GM18861 (cell line): ENCODE measurements at regions not wholly inside any gene's neighbourhood (a gene's known extent, or its start where the extent isn't known, plus 50 kb on each side); places are given as distances from the start of the nearest gene placed in this dataset.

Experiments used
- ATAC-seq: cut with Tn5 transposase; IDR thresholded peaks from one replicate; pipeline ENCODE4 v1.9.1; 2021; ENCODE audit not compliant: unreplicated experiment

DNA sequence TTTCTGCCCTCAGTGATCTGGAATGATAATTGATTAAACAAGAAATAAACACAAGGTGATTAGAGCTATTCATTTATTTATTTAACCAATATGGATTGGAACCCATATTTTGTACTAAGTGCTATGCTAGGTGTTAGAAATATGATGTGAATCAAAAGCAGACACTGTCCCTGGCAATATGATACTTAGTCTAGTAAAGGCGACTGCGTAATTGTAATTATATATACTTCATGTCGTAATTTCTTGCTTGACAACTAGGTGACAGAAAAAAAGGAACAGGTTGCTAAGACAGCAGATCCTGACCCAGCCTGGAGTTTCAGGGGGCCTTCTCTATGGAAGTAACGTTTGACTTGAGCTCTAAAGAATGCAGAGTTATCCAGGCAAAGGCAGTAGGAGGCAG is 236.5 kb upstream of the F9 start:
- no peak for ATAC-seq

GRCh38 chrX:139290310-139290709 is 240.2 kb upstream of the F9 start:
- peak; percentile 54 for ATAC-seq

DNA sequence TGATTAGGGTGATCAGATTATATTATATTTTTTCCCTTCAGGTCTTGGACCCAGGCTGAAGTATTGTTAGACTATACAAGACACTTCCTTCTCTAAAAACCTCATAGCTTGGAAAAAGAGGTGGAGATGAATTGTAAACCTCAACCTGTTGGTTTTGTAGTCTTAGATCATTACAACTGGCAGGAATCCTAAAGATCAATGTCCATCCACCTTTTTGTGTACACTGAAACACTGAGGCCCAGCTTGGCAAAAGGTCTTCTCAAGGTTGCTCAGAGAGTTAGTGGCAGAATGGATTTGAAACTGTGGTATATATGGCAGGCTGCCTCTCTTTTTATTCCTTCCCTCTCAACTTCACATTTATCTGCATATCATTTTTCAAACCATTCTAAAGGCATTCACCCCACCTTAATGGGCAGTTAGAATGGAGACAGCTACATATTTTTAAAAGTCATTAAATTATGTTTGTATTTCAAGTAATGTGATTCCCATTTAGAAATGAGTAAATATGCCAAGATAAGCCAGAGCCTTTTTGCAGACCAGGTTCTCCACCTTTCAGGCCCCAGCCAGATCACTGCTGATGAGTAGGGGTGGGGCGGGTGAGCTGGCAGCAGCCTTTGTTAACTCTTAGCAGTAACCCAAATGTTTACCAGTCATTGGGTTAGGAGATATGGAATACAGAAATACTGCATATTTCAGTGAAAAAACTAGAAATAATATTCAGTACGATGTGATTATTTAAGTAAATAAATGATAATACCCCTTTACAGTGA is 243.2 kb upstream of the F9 start:
- no peak for ATAC-seq

DNA sequence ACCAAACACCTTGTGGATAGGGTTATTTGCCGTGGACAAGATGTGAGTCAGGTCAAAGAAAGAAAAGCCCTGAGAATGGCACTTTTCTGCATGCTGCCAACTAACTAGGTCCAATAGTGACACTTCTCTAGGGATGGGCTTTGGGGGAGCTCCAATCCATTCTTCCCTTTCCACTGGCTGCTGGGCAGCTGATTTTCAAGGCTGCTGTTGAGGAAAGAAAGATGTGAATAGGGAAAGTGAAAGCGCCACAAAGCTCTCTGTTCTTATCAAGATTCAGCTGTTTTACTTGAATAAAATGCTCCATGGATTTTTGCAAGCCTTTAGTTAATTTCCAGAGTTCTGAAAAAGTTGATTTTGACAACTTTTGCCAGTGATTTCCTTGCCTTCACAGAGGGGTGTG is 244.2 kb upstream of the F9 start:
- ATAC-seq, result no peak

DNA sequence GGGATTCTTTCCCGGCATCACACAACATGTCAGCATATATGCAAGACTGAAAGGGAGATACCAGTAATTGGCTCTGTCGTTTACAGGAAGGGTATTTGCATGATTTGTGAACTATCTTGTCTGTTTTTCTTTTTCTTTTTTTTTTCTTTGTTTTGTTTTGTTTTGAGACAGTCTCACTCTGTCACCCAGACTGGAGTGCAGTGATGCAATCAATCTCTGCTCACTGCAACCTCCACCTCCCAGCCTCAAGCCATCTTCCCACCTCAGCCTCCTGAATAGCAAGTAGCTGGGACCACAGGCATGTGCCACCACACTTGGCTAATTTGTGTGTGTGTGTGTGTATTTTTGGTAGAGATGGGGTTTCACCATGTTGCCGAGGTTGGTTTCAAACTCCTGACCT is 262.7 kb upstream of the F9 start:
- no peak for ATAC-seq

DNA sequence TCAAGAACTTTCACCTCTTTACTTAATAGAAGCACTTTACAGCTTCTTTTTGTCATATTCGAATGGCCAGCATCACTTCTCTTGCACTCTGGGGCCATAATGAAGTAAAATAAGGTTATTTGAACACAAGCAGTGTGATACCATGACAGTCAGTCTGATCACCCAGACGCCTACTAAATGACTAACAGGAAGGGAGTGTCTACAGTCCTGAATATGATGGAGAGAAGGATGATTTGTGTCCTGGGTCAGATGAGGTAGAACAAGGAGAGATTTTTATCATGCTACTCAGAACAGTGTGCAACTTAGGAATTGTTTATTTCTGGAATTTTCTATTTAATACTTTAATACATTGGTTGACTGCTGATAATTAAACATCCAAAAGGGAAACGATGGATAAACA is 284.2 kb upstream of the F9 start:
- ATAC-seq, result no peak

DNA sequence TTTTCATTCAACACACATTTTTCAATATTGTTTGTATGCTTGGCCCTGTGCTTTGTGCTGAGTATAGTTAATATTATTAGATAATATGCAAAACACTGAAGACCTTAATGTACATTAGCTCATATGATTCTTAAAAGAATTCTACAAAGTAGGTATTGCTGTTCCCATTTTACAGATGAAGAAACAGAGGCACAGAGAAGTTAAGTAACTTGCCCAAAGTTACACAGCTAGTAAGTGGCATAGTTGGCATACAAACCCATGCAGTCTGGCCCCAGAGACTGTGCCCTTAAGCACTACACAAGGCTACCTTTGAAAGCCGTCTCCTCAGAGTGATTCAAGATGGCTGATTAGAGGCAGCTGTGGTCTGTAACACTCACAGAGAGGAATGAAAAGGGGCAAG is 293.4 kb upstream of the F9 start:
- ATAC-seq, result no peak

DNA sequence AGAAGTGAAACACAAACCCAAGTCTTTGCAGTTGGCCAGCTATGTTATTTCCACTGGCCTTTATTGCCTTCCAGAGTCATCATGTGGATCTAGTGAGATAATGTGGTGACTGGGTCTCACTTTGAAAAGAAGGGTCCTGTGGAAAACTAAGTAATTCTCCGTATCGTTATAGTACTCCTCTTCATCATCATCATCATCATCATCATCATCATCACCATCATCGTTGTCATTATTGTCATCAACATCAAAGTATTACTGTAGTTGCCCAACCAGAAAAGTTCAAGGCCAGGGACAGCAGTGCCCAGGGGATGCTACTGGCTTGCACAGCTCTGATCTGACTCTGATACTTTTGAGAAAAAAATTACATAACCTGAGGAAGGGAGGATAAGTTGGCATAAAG is 295.6 kb upstream of the F9 start:
- no peak for ATAC-seq

GRCh38 chrX:139224953-139225665 is 305.4 kb upstream of the F9 start:
- ATAC-seq, result no peak

- no peak for ATAC-seq
These were observed 307.9 kb upstream of the F9 start for GRCh38 chrX:139222511-139223200.

- no peak for ATAC-seq
These were observed 317.3 kb upstream of the F9 start for GRCh38 chrX:139213241-139213709.

DNA sequence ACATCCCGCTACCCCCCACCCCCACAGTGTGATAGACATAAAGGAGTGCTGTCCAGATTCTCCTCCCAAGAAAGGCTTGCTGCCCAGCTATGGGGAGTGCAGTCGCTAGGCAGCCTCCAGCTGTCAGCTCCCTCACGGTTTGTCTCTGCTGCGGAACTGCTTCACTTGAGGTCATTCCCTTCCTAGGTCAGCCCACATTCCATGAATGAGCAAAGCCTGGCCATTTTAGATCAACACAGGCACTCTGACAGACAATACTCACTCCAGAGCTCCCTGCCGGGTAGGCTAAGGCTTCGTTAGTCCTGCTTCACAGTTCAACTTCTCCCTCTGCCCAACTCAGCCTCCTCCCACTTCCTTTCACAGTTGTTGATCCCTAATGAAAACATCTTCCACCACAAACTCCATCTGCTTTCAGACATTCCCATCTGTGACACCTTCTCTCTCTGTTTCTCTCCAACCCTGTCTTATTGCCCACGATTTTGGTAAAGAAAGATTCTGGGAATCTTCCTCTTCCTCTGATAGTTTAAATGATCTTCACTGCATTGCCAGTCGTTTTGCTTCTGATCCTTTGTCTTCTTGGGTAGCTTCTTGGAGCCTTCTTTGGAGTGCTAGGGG is 318.9 kb upstream of the F9 start:
- no peak for ATAC-seq

GRCh38 chrX:139209342-139209741 is 321.2 kb upstream of the F9 start:
- ATAC-seq, result no peak

DNA sequence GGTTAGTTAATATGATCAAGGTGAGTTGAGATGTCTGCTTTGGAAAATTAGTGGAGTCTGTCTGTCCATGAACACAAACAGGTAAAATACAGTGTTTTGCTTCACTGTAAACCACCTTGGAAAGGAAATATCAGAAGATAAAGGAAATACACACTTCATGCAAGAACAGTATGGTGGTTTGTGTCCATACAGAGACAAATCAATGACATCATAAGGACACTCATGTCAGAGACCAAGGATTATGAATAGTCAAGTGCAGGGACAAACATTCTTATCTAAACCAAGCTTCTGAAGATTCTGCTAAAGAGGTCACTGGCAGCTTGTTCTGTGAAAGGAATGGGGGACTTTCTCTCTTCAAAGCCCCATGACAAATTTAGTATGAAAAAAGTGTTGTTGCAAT is 322.9 kb upstream of the F9 start:
- no peak for ATAC-seq

DNA sequence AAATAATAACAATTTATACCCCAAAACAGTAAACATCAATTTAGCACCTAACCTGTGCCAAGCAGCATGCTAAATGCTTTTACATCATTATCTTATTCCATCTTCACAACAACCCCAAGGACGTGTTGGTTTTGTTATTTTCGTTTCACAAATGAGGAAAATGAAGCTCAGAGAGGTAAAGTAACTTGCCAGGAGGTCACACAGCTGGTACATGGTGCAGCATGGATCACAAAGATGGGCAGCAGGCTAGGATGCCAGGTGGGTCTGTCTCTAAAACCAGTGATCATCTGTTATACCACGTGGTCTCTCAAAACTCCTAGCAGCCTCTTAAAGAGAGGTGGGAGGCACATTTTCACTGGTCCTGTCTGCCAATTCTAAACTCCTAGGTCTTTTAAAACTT is 323.6 kb upstream of the F9 start:
- no peak for ATAC-seq

- no peak for ATAC-seq
These were observed 325.5 kb upstream of the F9 start for GRCh38 chrX:139204898-139205667.

- ATAC-seq, result no peak
These were observed 326.0 kb upstream of the F9 start for GRCh38 chrX:139204571-139204897.

DNA sequence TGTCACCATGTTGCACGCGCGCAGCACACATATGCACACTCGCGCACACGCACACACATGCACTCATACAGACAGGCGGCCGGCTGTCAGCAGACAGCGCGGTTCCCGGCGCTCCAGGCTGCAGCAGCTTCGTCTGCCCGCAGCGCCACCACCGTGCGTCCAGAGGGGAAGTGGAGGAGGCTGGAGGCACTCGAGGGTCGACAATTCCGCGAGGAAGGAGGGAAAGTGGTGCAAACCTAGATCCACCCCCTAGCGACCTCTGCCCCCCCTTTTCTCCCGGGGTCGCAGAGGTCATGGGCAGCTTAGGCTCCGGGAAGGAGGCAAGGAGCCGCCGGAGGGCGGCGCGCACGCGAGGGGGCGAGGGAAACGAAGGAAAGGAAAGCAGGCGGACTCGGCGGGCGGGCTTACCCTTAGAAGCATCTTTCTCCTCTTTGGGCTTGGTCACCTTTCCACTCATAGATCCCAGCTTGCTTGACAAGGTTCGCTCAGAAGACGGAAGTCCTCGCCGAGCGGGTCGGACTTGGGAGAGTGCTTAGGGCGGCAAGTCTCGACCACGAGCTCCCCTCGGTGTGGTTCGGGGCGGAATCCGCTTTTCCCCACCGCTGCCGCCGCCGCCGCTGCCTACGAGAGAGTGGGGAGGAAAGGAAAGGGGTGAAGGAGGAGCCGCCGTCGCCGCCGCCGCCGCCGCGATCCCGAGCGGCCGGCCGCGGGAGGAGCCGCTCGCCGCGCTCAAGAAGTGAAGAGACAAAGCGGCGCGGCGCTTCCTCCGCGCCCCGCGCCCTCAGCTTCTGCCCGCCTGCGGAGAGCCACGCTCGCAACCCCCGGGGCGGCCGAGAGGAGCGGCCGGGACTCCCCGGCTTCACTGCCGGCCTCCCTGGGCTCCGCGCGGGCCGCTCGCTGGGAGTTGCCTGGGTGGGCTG is 326.6 kb upstream of the F9 start:
- ATAC-seq, result no peak

DNA sequence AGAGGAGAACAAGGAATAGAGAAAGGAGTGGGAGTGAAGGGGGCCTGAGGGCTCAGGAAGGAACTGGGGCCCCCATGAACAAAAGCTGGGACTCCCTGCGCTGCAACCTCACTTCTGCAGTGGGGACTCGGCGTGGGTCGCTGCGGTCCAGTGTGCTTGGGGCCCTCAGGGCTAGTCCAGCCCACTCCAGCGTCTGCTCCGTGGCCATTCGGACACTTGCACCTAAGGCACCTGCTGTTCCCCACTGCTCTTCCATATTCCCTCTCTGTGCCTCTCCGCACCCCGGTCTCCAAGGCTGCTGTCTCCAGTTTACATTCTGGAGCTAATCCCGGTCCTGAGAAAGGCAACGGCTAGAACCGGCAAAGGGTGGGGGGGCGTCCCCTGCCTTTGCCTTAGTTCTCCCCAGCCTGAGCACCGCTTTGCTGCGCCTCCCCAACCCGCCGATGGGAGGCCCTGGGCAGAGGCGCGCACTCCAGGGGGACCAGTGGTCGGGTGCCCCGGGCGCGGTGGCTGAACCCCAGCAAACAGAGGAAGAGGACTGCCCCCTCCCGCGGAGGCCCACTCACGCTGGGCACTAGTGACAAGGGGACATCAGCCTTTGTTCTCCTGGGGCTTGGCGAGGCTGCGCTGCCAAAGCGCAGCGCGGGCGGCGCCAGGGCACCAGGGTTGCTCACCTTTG is 327.7 kb upstream of the F9 start:
- no peak for ATAC-seq
